ENCODE measurements at regions not wholly inside any gene's neighbourhood (a gene's known extent, or its start where the extent isn't known, plus 50 kb on each side); places are given as distances from the start of the nearest gene placed in this dataset.

DNA sequence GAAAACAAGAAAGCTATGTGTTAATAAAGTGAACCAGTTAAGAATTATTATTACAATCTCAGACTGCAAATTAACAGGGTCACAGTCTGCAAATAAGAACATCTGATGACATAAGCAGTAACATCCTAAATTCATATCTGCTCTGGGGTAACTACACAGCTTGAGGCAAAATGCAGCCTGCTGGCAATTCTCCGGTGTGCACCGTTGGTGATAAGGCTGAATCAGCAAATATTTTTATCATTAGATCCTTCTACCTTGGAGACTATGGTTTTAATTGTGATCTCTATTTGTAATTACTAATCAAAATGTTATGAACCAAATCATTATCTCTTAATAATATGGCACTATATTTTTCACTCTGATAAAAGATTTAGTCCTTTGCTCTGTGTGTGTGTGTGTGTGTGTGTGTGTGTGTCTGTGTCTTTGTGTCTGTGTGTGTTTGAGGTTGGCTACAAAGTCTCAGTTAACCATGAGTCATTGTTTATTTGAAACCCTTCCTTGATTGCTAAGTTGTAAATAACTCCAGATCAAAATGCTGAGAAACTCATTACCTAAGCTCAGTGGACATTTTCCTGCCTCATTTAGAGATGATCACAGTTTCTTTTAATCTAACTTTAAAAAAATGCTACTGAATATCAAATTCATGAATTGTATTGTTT is 442.6 kb downstream of the GXYLT1 start:
- no peak overlapping the region for H3K27ac Mint-ChIP-seq (ENCODE audit: unreplicated experiment)
- DNase-seq = no peak
- no peaks in the 10 kb centered on the region for H3K4me1 Mint-ChIP-seq (ENCODE audit: low read depth, unreplicated experiment)
- H3K36me3 Mint-ChIP-seq (ENCODE audit: unreplicated experiment) = no peaks in the 10 kb centered on the region
- TF ChIP-seq, protein P1, sequence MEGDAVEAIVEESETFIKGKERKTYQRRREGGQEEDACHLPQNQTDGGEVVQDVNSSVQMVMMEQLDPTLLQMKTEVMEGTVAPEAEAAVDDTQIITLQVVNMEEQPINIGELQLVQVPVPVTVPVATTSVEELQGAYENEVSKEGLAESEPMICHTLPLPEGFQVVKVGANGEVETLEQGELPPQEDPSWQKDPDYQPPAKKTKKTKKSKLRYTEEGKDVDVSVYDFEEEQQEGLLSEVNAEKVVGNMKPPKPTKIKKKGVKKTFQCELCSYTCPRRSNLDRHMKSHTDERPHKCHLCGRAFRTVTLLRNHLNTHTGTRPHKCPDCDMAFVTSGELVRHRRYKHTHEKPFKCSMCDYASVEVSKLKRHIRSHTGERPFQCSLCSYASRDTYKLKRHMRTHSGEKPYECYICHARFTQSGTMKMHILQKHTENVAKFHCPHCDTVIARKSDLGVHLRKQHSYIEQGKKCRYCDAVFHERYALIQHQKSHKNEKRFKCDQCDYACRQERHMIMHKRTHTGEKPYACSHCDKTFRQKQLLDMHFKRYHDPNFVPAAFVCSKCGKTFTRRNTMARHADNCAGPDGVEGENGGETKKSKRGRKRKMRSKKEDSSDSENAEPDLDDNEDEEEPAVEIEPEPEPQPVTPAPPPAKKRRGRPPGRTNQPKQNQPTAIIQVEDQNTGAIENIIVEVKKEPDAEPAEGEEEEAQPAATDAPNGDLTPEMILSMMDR (IDR thresholded peaks at IDR 0.05; ENCODE audit: partially characterized antibody, unreplicated experiment) = no peak
- no peaks in the 10 kb centered on the region for H3K27me3 Mint-ChIP-seq (ENCODE audit: unreplicated experiment)
- no peak overlapping the region for H3K4me3 Mint-ChIP-seq (ENCODE audit: unreplicated experiment)
- H3K9me3 Mint-ChIP-seq (ENCODE audit: unreplicated experiment) = no peaks in the 10 kb centered on the region

DNA sequence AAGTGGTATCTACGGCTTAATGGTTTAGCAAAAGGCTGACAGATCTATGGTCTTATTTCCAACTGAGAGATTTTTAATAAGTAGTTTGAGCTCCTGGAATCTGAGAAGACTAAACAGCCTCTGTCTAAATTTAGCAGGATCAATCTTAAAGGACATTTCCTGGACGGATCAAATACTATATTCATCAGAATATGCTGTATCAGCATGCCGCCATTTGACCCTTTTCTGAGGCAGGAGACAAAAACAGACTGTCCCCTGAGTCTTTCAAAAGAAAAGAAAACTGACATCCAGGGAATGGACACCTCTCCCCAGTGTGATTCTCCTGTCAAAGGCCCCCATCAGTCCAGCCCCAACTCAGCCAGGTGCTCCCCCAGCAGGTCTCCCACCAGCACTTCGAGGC is 443.7 kb downstream of the GXYLT1 start:
- H3K27me3 Mint-ChIP-seq (ENCODE audit: unreplicated experiment) = no peaks in the 10 kb centered on the region
- H3K4me1 Mint-ChIP-seq (ENCODE audit: low read depth, unreplicated experiment) = no peaks in the 10 kb centered on the region
- no peak overlapping the region for H3K27ac Mint-ChIP-seq (ENCODE audit: unreplicated experiment)
- H3K36me3 Mint-ChIP-seq (ENCODE audit: unreplicated experiment) = no peaks in the 10 kb centered on the region
- H3K9me3 Mint-ChIP-seq (ENCODE audit: unreplicated experiment) = no peaks in the 10 kb centered on the region
- no peak overlapping the region for H3K4me3 Mint-ChIP-seq (ENCODE audit: unreplicated experiment)
- DNase-seq = no peak
- TF ChIP-seq, protein P1 (IDR thresholded peaks at IDR 0.05; ENCODE audit: partially characterized antibody, unreplicated experiment) = no peak

DNA sequence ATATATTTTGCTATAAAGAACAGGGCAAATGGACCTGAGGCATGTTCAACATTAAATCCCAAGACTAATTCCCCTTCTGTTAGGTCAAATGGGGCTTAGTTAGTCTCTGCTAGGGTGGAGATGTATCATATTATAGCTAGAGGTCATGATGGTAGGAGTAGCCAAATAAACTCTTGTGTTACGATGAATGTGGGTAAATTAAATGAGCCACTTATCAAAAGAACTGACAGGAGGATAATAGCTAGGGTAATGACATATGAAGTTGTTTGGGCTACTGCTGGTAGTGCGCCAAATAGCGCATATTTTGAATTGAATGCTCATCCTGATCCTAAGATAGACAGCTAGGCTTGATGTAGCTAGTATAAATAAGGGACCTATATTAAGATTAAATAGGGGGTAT is 445.0 kb downstream of the GXYLT1 start:
- H3K27ac Mint-ChIP-seq (ENCODE audit: unreplicated experiment) = no peak overlapping the region
- TF ChIP-seq, protein P1 (IDR thresholded peaks at IDR 0.05; ENCODE audit: partially characterized antibody, unreplicated experiment) = no peak
- no peak for DNase-seq
- no peaks in the 10 kb centered on the region for H3K27me3 Mint-ChIP-seq (ENCODE audit: unreplicated experiment)
- H3K36me3 Mint-ChIP-seq (ENCODE audit: unreplicated experiment) = no peaks in the 10 kb centered on the region
- no peaks in the 10 kb centered on the region for H3K9me3 Mint-ChIP-seq (ENCODE audit: unreplicated experiment)
- H3K4me1 Mint-ChIP-seq (ENCODE audit: low read depth, unreplicated experiment) = no peaks in the 10 kb centered on the region
- no peak overlapping the region for H3K4me3 Mint-ChIP-seq (ENCODE audit: unreplicated experiment)

DNA sequence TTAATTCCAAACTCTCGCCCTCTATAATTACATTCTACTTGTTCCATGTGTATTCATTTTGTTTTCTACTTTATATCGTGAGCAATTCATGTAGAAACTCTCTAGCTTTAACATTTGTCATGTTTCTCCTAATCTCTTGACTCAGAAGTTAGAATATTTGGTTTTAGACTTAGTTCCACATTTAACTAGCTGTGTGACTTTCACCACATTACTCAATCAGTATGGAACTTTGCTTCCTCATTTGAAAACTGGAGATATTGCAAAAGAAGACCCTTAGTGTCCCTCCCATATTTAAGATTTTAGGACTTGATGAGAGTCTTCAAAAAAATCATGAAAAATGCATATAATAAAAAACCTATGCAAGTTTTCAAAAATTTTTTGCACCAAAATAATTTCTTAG is 447.5 kb downstream of the GXYLT1 start:
- TF ChIP-seq, protein P1 (IDR thresholded peaks at IDR 0.05; ENCODE audit: partially characterized antibody, unreplicated experiment) = no peak
- Mint-ChIP-seq H3K9me3 (ENCODE audit: unreplicated experiment) (no peaks in the 10 kb centered on the region), H3K36me3 (ENCODE audit: unreplicated experiment) (no peaks in the 10 kb centered on the region), H3K4me1 (ENCODE audit: low read depth, unreplicated experiment) (no peaks in the 10 kb centered on the region), H3K27me3 (ENCODE audit: unreplicated experiment) (no peaks in the 10 kb centered on the region), H3K4me3 (ENCODE audit: unreplicated experiment) (no peak overlapping the region), H3K27ac (ENCODE audit: unreplicated experiment) (no peak overlapping the region)
- DNase-seq = no peak

DNA sequence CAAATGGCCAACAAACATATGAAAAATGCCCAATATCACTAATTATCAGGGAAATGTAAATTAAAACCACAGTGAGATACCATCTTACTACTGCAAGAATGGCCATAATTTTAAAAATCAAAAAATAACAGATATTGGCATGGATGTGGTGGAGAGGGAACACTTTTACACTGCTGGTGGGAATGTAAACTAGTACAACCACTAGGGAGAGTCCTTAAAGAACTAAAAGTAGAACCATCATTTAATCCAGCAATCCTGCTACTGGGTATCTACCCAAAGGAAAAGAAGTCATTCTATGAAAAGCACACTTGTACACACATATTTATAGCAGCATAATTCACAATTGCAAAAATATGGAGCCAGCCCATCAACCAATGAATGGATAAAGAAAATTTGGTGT is 459.7 kb downstream of the GXYLT1 start:
- H3K9me3 Mint-ChIP-seq (ENCODE audit: unreplicated experiment) = peaks cover 2% of the 10 kb centered on the region
- no peak overlapping the region for H3K4me3 Mint-ChIP-seq (ENCODE audit: unreplicated experiment)
- no peaks in the 10 kb centered on the region for H3K27me3 Mint-ChIP-seq (ENCODE audit: unreplicated experiment)
- H3K36me3 Mint-ChIP-seq (ENCODE audit: unreplicated experiment) = no peaks in the 10 kb centered on the region
- H3K27ac Mint-ChIP-seq (ENCODE audit: unreplicated experiment) = no peak overlapping the region
- TF ChIP-seq, protein P1 (IDR thresholded peaks at IDR 0.05; ENCODE audit: partially characterized antibody, unreplicated experiment) = no peak
- H3K4me1 Mint-ChIP-seq (ENCODE audit: low read depth, unreplicated experiment) = peaks cover 14% of the 10 kb centered on the region
- DNase-seq = no peak

Data from glutamatergic neuron (in vitro differentiated cells).